ENCODE measurements at regions not wholly inside any gene's neighbourhood (a gene's known extent, or its start where the extent isn't known, plus 50 kb on each side); places are given as distances from the start of the nearest gene placed in this dataset.

GRCh38 chr11:45518141-45518832, 147.1 kb downstream of the CHST1 start:
- no peak for DNase-seq (ENCODE audit: low read depth, low spot score)

- no peak for DNase-seq (ENCODE audit: low read depth, low spot score)
Measured at GRCh38 chr11:45517171-45517770, 148.2 kb downstream of the CHST1 start.

- DNase-seq (ENCODE audit: low read depth, low spot score), result no peak
Measured at GRCh38 chr11:45513821-45514340, 151.5 kb downstream of the CHST1 start.

DNA sequence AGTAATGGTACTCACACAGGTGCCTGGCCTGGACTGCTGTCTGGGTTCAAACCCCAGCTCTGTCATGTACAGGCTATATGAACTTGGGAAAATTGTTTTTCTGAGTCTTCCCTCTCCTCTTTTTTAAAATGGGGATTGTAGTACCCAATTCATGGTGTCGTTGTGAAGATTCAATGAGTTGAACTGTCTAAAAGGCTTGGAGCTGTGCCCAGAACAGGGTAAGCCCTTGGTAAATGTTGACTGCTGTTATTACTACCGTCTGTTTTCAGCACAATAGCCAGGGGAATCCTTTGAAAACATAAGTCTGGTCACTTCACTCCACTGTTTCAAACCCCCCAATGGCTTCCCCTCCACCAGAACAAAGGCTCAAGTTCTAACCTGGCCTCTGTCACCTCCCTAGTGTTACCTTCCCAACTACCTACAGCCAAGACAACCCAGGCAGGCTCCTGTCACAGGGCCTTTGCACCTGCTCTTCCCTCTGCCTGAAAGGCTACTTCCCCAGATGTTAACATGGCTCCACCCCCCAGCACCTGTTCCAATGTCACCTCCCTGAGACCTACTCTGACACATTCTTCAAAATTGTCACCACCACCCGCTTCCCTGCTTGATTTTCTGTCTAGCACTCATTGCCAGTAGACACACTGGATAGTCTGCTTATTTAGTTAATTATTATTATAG, 152.8 kb downstream of the CHST1 start:
- DNase-seq (ENCODE audit: low read depth, low spot score), result no peak

DNA sequence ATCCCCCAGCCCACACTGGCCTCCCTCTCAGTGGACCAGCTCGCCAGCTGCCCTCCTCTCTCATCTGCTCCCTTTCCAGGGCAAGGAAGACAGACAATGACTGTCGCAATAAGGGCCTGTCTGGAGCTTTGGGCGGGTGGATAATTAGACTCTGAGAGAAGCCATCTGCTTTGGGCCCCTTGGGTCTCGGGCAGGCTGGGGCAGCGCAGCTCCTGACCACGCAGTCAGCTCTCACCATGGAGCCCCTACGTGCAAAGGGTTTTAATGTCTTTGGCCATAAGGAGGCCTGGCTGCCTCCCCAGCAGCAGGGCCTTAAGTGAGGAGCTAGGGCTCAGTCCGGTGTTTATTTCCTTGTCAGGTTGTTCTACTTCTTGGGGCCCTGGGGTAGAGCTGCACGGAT, 153.9 kb downstream of the CHST1 start:
- no peak for DNase-seq (ENCODE audit: low read depth, low spot score)

DNA sequence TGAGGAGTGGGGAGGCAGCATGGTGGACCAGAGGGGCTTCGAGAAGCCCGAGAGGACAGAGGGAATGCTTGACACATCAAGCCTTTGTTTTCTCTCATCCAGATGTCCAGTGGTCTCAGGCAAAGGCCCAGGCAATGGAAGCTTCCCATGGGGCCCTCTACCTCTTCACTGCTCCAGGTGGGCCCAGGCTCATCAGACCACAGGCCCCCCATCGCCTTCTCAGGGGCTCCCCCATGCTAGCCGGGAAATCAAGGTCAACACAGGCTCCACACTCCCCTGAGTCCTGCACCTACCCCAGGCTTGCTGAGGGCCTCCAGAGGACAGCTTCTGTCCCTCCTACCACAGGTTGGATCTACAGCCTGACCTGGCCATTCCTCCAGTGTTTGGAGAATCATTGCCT, 157.5 kb downstream of the CHST1 start:
- DNase-seq (ENCODE audit: low read depth, low spot score), result no peak

- DNase-seq (ENCODE audit: low read depth, low spot score), result no peak
Measured at GRCh38 chr11:45503311-45503710, 162.1 kb downstream of the CHST1 start.

DNA sequence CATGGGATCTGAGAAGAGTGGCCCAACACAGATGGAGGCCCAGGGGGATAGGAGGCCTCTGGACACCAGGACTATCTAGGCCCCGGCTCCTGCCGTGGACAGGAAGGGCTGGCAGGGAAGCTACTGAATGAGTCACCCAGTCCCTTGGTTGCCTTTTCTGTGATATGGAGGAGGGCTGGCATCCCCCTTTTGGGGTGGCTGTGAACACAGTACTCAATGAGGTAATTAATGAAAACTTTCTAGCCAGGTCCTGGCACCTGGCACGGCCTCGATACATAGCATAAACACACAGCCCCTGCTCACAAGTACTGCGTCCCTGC, 163.2 kb downstream of the CHST1 start:
- DNase-seq (ENCODE audit: low read depth, low spot score), result peak; percentile 36

GRCh38 chr11:45501392-45502225, 163.8 kb downstream of the CHST1 start:
- peak; percentile 16 for DNase-seq (ENCODE audit: low read depth, low spot score)

DNA sequence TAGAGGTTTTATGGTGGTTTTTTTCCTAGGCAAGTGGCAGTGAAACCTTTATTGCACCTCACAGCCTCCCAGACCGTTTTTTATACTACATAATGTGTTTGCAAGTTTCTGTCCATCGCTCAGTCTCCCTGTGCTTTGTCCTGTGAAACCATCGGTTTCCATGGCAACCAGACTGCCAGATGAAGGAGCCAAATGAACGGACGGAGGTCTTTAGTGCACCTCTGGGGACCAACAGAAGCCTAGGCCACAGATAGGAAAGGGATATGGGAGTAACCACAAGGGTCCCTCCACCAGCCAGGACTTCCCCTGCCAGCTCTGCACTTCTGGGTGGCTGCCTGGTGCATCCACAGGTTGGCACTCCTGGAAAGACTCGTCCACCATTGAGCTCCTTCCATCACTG, 165.0 kb downstream of the CHST1 start:
- DNase-seq (ENCODE audit: low read depth, low spot score), result peak; percentile 64

GRCh38 chr11:45494738-45495137, 170.7 kb downstream of the CHST1 start:
- DNase-seq (ENCODE audit: low read depth, low spot score), result no peak

DNA sequence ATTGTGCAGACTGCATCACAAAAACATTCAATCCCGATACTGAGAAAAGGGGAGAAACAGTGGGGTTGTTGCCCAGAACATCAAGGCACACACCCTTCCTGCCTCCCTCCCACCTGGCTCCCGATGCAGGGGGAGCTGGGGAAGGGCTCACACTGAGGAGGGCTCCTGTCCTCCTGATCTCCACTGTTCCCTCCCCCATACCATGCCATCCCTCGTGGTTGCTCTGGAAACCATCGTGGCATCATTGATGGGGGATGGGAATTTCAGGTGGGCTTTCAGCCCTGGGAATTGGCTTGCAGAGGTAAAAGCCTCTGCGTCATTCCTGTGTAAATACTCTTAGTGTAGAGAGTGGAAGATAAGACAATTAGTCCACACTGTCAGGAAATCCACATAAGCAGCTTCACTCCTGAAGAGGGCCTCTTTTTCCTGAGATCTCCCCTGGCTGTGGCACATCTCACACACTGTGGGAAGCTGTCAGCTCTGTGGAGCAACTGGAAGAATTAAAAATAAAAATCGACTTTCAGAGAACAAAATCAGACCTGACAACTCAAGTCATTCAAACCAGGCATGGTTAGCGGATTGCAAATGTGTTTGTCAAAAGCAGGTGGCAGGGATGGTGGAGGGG, 176.0 kb downstream of the CHST1 start:
- no peak for DNase-seq (ENCODE audit: low read depth, low spot score)

GRCh38 chr11:45486461-45486860, 179.0 kb downstream of the CHST1 start:
- DNase-seq (ENCODE audit: low read depth, low spot score), result no peak

GRCh38 chr11:45485070-45485707, 180.2 kb downstream of the CHST1 start:
- no peak for DNase-seq (ENCODE audit: low read depth, low spot score)

GRCh38 chr11:45484326-45484883, 181.0 kb downstream of the CHST1 start:
- DNase-seq (ENCODE audit: low read depth, low spot score), result no peak

GRCh38 chr11:45483416-45483815, 182.0 kb downstream of the CHST1 start:
- no peak for DNase-seq (ENCODE audit: low read depth, low spot score)

- DNase-seq (ENCODE audit: low read depth, low spot score), result no peak
Measured at GRCh38 chr11:45482331-45482730, 183.1 kb downstream of the CHST1 start.

DNA sequence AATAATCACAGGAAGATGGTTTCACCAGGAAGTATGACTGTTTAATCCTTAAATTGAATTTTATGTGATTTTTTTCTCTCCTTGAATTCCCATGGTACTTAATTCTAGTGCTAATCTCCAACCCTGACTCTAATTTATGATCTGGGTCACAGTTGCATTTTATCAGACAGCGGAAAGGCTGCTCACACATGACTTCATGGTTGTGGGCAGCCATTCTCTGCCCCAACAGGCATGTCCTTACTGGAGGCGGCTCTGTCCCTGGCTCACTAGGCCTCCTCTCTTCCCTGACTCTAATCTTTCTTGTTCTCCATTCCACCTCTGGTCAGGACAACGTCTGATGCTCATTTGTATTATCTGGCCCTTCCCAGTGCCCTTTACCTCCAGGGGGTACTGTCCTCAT, 184.4 kb downstream of the CHST1 start:
- DNase-seq (ENCODE audit: low read depth, low spot score), result no peak

GRCh38 chr11:45477588-45477987, 187.8 kb downstream of the CHST1 start:
- DNase-seq (ENCODE audit: low read depth, low spot score), result no peak

DNA sequence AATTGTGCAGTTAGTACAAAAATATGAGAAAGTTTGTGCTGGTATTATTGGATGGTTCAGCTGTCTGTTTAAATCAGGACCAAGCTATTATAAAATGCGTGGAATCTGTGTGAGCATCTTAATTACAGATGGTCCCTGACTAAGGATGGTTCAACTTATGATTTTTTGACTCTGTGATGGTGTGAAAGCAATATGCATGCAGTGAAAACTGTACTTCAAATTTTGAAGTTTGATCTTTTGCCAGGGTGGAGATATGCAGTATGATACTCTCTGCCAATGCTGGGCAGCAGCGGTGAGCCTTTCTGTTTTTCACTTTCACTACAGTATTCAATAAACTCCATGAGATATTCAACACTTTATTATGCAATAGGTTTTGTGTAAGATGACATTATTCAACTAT, 189.3 kb downstream of the CHST1 start:
- no peak for DNase-seq (ENCODE audit: low read depth, low spot score)

DNA sequence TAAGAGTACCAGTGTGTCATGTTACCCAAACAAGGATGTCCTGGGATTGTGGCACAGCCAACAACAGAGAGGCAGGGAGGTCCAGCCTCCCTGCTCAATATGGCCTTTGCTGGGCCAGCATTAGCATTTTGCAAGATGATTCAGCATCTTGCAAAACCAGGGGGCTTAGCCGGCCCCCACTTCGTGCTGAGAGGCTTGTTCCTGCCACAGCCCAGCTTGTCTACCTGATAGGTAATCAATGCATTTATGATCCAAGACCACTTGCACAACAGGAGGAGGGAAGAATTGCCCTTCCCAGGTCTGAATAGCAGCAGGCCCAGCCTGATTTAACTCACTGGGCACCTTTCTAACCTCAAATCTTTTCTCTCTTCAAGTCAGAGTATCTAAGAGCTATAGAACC, 189.0 kb upstream of the SYT13 start:
- DNase-seq (ENCODE audit: low read depth, low spot score), result no peak

All from astrocyte of the hippocampus (primary cell).